Endodermal cell (in vitro differentiated cells): ENCODE measurements at regions not wholly inside any gene's neighbourhood (a gene's known extent, or its start where the extent isn't known, plus 50 kb on each side); places are given as distances from the start of the nearest gene placed in this dataset.

Experiments
- DNase-seq: peaks from one replicate; pipeline ENCODE4 v3.0.0-alpha.2; 2017
- H3K27ac ChIP-seq: 2 replicates; pipeline ENCODE4 v1.5.1; 2013; ENCODE audit warnings: mild to moderate bottlenecking, low read depth, low read length, moderate library complexity
- H3K27me3 ChIP-seq: 2 replicates; pipeline ENCODE4 v1.6.1; 2013; ENCODE audit warnings: mild to moderate bottlenecking, low read length, moderate library complexity; ENCODE audit not compliant: insufficient read depth, control insufficient read depth, poor library complexity, severe bottlenecking
- H3K36me3 ChIP-seq: 2 replicates; pipeline ENCODE4 v1.7.0; 2013; ENCODE audit warnings: mild to moderate bottlenecking, low read length, moderate library complexity; ENCODE audit not compliant: control insufficient read depth, insufficient read depth
- H3K4me1 ChIP-seq: one replicate; pipeline ENCODE4 v1.7.0; 2013; ENCODE audit warnings: low read length; ENCODE audit not compliant: control insufficient read depth, insufficient read depth
- H3K4me3 ChIP-seq: 2 replicates; pipeline ENCODE4 v1.5.1; 2013; ENCODE audit warnings: mild to moderate bottlenecking, low read length, moderate library complexity
- H3K9ac ChIP-seq: 2 replicates; pipeline ENCODE4 v1.6.1; 2013; ENCODE audit warnings: mild to moderate bottlenecking, low read length, moderate library complexity; ENCODE audit not compliant: poor library complexity, severe bottlenecking; ENCODE audit errors: extremely low read depth
- H3K9me3 ChIP-seq: 2 replicates; pipeline ENCODE4 v1.6.1; 2013; ENCODE audit warnings: mild to moderate bottlenecking, low read length, moderate library complexity; ENCODE audit not compliant: control insufficient read depth
- H3K27ac Mint-ChIP-seq: 2 replicates; pipeline ENCODE4 v1.8.0; 2020; ENCODE audit warnings: mixed read lengths
- H3K27me3 Mint-ChIP-seq: 2 replicates; pipeline ENCODE4 v1.8.0; 2021; ENCODE audit warnings: mild to moderate bottlenecking, mixed read lengths; ENCODE audit not compliant: insufficient read depth
- H3K36me3 Mint-ChIP-seq: 2 replicates; pipeline ENCODE4 v1.8.0; 2020; ENCODE audit warnings: low read depth, mixed read lengths
- H3K4me1 Mint-ChIP-seq: 2 replicates; pipeline ENCODE4 v1.8.0; 2020; ENCODE audit warnings: mixed read lengths
- H3K4me3 Mint-ChIP-seq: 2 replicates; pipeline ENCODE4 v1.8.0; 2020; ENCODE audit warnings: mild to moderate bottlenecking, moderate library complexity, mixed read lengths
- H3K9me3 Mint-ChIP-seq: 2 replicates; pipeline ENCODE4 v1.8.0; 2020; ENCODE audit warnings: mild to moderate bottlenecking, mixed read lengths
- CTCF ChIP-seq: fragments of 200-600 bp; sonication (generic); conservative IDR thresholded peaks from 2 replicates; pipeline ENCODE4 v1.5.0; 2021; ENCODE audit warnings: antibody characterized with exemption, mild to moderate bottlenecking
- WGBS, 2 experiments: methylation state at CpG; one replicate each; pipeline versions ENCODE4 v1.1.5 to v1.1.7; 2013; ENCODE audit warnings: missing lambda C conversion rate in 2 of 2, mixed read lengths in 1 of 2; ENCODE audit not compliant: insufficient coverage in 1 of 2, insufficient read length in 1 of 2; 5-methylcytosine and 5-hydroxymethylcytosine counted together

- H3K36me3 Mint-ChIP-seq: no peaks in the 10 kb centered on the region
- Histone ChIP-seq H3K4me1 (no peaks in the 10 kb centered on the region), H3K4me3 (no peak overlapping the region), H3K27ac (no peak overlapping the region), H3K9me3 (no peaks in the 10 kb centered on the region), H3K36me3 (no peaks in the 10 kb centered on the region), H3K27me3 (no peaks in the 10 kb centered on the region), H3K9ac (no peak overlapping the region)
- no peaks in the 10 kb centered on the region for H3K27me3 Mint-ChIP-seq
- no peak overlapping the region for H3K27ac Mint-ChIP-seq
- H3K4me3 Mint-ChIP-seq: no peak overlapping the region
- H3K9me3 Mint-ChIP-seq: no peaks in the 10 kb centered on the region
- TF ChIP-seq CTCF: no peak
- DNase-seq: no peak
- no peaks in the 10 kb centered on the region for H3K4me1 Mint-ChIP-seq
- WGBS, 2 experiments: 83 to 85% methylated on average over 10 to 11 of the region's 11 CpGs
Observed at GRCh38 chr6:19983374-19983773, 146.2 kb downstream of the ID4 start.

- Mint-ChIP-seq H3K27ac (no peak overlapping the region), H3K4me3 (no peak overlapping the region), H3K27me3 (no peaks in the 10 kb centered on the region), H3K4me1 (no peaks in the 10 kb centered on the region), H3K9me3 (no peaks in the 10 kb centered on the region), H3K36me3 (no peaks in the 10 kb centered on the region)
- DNase-seq: no peak
- no peaks in the 10 kb centered on the region for H3K4me1 ChIP-seq
- no peak overlapping the region for H3K4me3 ChIP-seq
- no peaks in the 10 kb centered on the region for H3K9me3 ChIP-seq
- no peak overlapping the region for H3K27ac ChIP-seq
- TF ChIP-seq CTCF: no peak
- peaks cover 1% of the 10 kb centered on the region for H3K27me3 ChIP-seq
- H3K9ac ChIP-seq: no peak overlapping the region
- H3K36me3 ChIP-seq: no peaks in the 10 kb centered on the region
- WGBS, 2 experiments: 87% methylated on average over 2 of the region's 2 CpGs; no CpG with 5 or more reads in 1 of the 2 experiments
Observed at GRCh38 chr6:19986691-19987438, 149.7 kb downstream of the ID4 start.

GRCh38 chr6:19988555-19988954, 151.4 kb downstream of the ID4 start:
- no peak overlapping the region for H3K9ac ChIP-seq
- H3K36me3 ChIP-seq: no peaks in the 10 kb centered on the region
- no peaks in the 10 kb centered on the region for H3K9me3 Mint-ChIP-seq
- H3K27me3 ChIP-seq: peaks cover 5% of the 10 kb centered on the region
- H3K4me1 ChIP-seq: no peaks in the 10 kb centered on the region
- 7 to 25% methylated on average over 3 of the region's 3 CpGs for WGBS, 2 experiments
- no peaks in the 10 kb centered on the region for H3K9me3 ChIP-seq
- no peak for DNase-seq
- no peak overlapping the region for H3K27ac Mint-ChIP-seq
- TF ChIP-seq CTCF: no peak
- H3K27ac ChIP-seq: no peak overlapping the region
- H3K36me3 Mint-ChIP-seq: no peaks in the 10 kb centered on the region
- H3K4me3 Mint-ChIP-seq: no peak overlapping the region
- H3K4me3 ChIP-seq: no peak overlapping the region
- H3K27me3 Mint-ChIP-seq: peaks cover 3% of the 10 kb centered on the region
- no peaks in the 10 kb centered on the region for H3K4me1 Mint-ChIP-seq
